ENCODE measurements at regions not wholly inside any gene's neighbourhood (a gene's known extent, or its start where the extent isn't known, plus 50 kb on each side); places are given as distances from the start of the nearest gene placed in this dataset.
A peak's percentile ranks its signal among the peaks of the same experiment; 100 is the strongest.

DNA sequence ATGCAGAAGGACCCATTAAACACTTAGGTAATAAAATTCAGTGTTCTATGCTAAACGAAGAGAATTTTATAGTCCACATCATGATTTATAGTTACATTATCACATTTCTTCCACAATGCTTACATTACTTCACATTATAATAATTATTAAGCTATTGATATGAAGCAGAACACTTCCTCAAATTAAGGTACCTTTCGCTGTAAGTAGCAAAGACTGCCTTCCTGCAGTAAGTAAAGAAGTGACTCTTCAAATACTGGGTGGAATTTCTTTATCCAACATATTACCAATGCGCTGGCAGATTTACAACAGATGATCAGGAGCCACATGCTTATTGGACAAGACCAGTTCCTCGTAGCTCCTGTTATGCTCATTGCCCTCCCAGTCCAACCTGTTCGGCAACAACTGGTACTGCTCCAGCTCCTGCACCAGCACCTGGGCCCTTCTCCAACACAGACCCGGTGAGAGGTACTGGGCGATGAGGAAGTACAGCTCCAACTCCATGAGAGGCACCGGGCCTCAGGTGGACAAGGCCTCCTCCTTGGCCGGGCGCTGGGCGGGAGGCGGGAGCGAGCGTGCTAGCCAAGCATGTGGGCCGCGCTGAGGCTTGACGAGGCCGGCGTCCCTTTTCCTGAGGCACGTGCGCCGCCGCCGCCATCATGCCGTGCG is 210.7 kb upstream of the ATP2B1 start:
- Histone ChIP-seq H3K27me3 (no peaks in the 10 kb centered on the region), H3K4me1 (peaks cover 0 to 19% (median 0%) of the 10 kb centered on the region in 10 experiments; a peak in 3 of 20 replicates), H3K36me3 (no peaks in the 10 kb centered on the region), H3K9me3 (replicated peaks in 1 of 11) (peaks cover 0 to 4% (median 0%) of the 10 kb centered on the region in 11 experiments; a peak in 1 of 22 replicates), H4K20me1 (no peaks in the 10 kb centered on the region), H3K27ac (no peak overlapping the region), H3K4me3 (no peak overlapping the region), H3K9ac (no peak overlapping the region), H3K4me2 (no peak overlapping the region)
- TF ChIP-seq Cebpa-rat (IDR thresholded peaks at IDR 0.05), result no peak

- H3K27me3 ChIP-seq, result no peaks in the 10 kb centered on the region
- H3K4me1 ChIP-seq, result peaks cover 0 to 13% (median 0%) of the 10 kb centered on the region in 10 experiments; a peak in 2 of 20 replicates
- no peak for TF ChIP-seq Cebpa-rat (IDR thresholded peaks at IDR 0.05)
- no peaks in the 10 kb centered on the region for H3K36me3 ChIP-seq
- H3K4me2 ChIP-seq, result peak overlapping the region in 1 of 11 experiments; percentile 20; a peak in 1 of 22 replicates
- H3K4me3 ChIP-seq, result no peak overlapping the region
- no peak overlapping the region for H3K9ac ChIP-seq
- H4K20me1 ChIP-seq, result no peaks in the 10 kb centered on the region
- H3K27ac ChIP-seq, result no peak overlapping the region
- peaks cover 0 to 4% (median 0%) of the 10 kb centered on the region in 11 experiments; a peak in 1 of 22 replicates for H3K9me3 ChIP-seq (replicated peaks in 1 of 11)
These were observed 209.7 kb upstream of the ATP2B1 start for GRCh38 chr12:89918172-89918846.

DNA sequence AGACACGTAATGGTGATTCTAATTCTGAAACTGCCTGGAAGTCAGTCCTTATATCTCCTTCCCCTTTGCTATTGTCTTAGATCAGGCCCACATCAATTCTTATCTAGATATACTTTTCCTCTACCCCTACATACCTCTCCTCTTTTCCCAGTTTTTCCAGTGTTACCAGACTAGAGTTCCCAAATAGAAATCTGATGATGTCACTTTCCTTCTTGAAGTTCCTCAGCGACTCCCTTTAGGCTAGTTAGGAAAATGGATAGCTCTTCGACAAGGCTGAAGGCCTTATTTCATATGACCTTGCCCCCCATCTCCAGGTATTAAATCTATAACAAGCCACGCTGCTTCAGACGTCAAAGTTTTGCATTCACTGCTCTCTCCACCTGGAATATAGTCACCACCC is 201.1 kb upstream of the ATP2B1 start:
- H3K9ac ChIP-seq, result no peak overlapping the region
- H3K9me3 ChIP-seq (replicated peaks in 1 of 11), result peaks cover 0 to 15% (median 4%) of the 10 kb centered on the region in 11 experiments; a peak in 4 of 22 replicates
- no peaks in the 10 kb centered on the region for H3K36me3 ChIP-seq
- H4K20me1 ChIP-seq, result no peaks in the 10 kb centered on the region
- H3K27ac ChIP-seq, result no peak overlapping the region
- H3K4me1 ChIP-seq, result no peaks in the 10 kb centered on the region
- H3K4me3 ChIP-seq, result no peak overlapping the region
- H3K4me2 ChIP-seq, result no peak overlapping the region
- no peak for TF ChIP-seq Cebpa-rat (IDR thresholded peaks at IDR 0.05)
- no peaks in the 10 kb centered on the region; a peak in 1 of 22 replicates for H3K27me3 ChIP-seq

DNA sequence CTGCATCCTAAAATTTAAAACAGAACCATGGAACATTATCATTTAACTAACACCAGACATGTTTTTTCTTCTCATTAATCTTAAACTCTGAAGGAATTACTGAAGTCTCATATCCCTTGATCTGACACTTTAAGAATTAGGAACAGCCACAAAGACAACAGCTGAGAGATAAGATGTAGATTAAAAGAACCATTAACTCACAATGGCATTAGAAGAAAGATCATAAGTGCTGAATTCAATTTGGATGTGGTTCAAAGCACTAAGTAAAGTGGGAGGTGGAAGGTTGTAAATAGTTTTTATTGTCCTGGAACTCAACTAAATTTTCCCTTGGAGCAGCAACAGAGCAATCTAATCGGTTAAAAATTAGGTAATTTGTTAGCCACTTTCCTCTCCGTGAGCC is 199.0 kb upstream of the ATP2B1 start:
- H3K36me3 ChIP-seq, result no peaks in the 10 kb centered on the region
- TF ChIP-seq Cebpa-rat (IDR thresholded peaks at IDR 0.05), result no peak
- peaks cover 0 to 2% (median 0%) of the 10 kb centered on the region in 10 experiments; a peak in 2 of 20 replicates for H3K4me1 ChIP-seq
- H3K9ac ChIP-seq, result no peak overlapping the region
- H3K4me2 ChIP-seq, result no peak overlapping the region
- peaks cover 0 to 12% (median 1%) of the 10 kb centered on the region in 11 experiments; a peak in 3 of 22 replicates for H3K9me3 ChIP-seq (replicated peaks in 1 of 11)
- H3K27ac ChIP-seq, result no peak overlapping the region
- H3K27me3 ChIP-seq, result no peaks in the 10 kb centered on the region; a peak in 1 of 22 replicates
- H4K20me1 ChIP-seq, result no peaks in the 10 kb centered on the region
- H3K4me3 ChIP-seq, result no peak overlapping the region

DNA sequence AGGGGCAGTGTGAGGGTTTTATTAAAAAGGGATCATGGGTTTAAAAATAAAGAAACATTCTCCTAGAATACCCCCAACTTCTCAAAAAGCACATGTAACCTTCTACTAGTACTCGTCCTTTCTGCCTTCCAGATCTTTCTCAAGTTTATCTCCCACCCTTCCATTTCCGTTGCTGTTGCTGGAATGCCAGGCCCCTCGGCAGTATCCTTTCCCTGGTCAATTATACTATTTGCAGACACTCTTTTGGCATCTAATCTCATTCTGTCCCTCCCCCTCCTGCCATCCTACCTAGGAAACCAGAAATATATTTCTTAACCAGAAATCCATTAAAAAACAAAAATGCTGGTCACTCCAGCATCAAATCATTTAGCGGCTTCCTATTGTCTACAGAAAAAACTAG is 198.2 kb upstream of the ATP2B1 start:
- no peaks in the 10 kb centered on the region for H3K36me3 ChIP-seq
- no peaks in the 10 kb centered on the region; a peak in 1 of 22 replicates for H3K27me3 ChIP-seq
- no peaks in the 10 kb centered on the region for H4K20me1 ChIP-seq

DNA sequence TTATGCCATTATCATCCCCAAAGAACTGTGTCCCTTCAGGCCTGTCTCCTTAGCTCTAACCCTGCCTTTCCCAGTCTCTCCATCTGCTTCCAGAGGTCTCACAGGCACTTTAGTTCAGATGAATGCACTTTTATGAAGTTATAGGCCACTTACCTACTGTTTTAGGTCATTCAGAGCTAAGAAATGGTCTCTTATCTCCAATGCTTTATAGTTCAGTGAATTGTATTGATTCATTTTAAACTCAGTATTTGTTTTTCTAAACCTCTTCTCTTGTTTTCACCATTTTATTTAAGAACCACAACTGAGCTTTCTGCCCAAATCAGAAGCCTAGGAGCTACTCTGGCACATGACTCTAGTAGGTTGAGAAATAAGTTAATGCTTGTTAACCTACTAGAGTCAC is 197.5 kb upstream of the ATP2B1 start:
- TF ChIP-seq Cebpa-rat (IDR thresholded peaks at IDR 0.05), result no peak
- H3K9me3 ChIP-seq (replicated peaks in 1 of 11), result no peaks in the 10 kb centered on the region
- H3K36me3 ChIP-seq, result no peaks in the 10 kb centered on the region
- no peak overlapping the region for H3K9ac ChIP-seq
- H3K27me3 ChIP-seq, result no peaks in the 10 kb centered on the region; a peak in 1 of 22 replicates
- H3K4me3 ChIP-seq, result no peak overlapping the region
- H3K27ac ChIP-seq, result no peak overlapping the region
- no peaks in the 10 kb centered on the region for H4K20me1 ChIP-seq
- H3K4me2 ChIP-seq, result no peak overlapping the region
- H3K4me1 ChIP-seq, result peaks cover 0 to 15% (median 0%) of the 10 kb centered on the region in 10 experiments; a peak in 5 of 20 replicates

More for the DNA sequence above, 198.2 kb upstream of the ATP2B1 start:
- H3K9me3 ChIP-seq (replicated peaks in 1 of 11), result peaks cover 0 to 4% (median 0%) of the 10 kb centered on the region in 11 experiments; a peak in 3 of 22 replicates
- H3K4me1 ChIP-seq, result peaks cover 0 to 10% (median 0%) of the 10 kb centered on the region in 10 experiments; a peak in 5 of 20 replicates
- no peak overlapping the region for H3K4me2 ChIP-seq
- H3K27ac ChIP-seq, result no peak overlapping the region
- no peak overlapping the region for H3K4me3 ChIP-seq
- H3K9ac ChIP-seq, result no peak overlapping the region
- no peak for TF ChIP-seq Cebpa-rat (IDR thresholded peaks at IDR 0.05)

GRCh38 chr12:89901906-89902642 is 193.4 kb upstream of the ATP2B1 start:
- Histone ChIP-seq H3K36me3 (no peaks in the 10 kb centered on the region), H3K4me3 (no peak overlapping the region), H3K4me2 (peak overlapping the region in 2 of 11 experiments; percentile 11 to 47; a peak in 2 of 22 replicates), H4K20me1 (no peaks in the 10 kb centered on the region), H3K27ac (no peak overlapping the region), H3K4me1 (peaks cover 0 to 15% (median 0%) of the 10 kb centered on the region in 10 experiments; a peak in 5 of 20 replicates), H3K9ac (no peak overlapping the region), H3K9me3 (replicated peaks in 1 of 11) (no peaks in the 10 kb centered on the region), H3K27me3 (no peaks in the 10 kb centered on the region)
- TF ChIP-seq Cebpa-rat (IDR thresholded peaks at IDR 0.05), result no peak

GRCh38 chr12:89901319-89901718 is 192.7 kb upstream of the ATP2B1 start:
- TF ChIP-seq Cebpa-rat (IDR thresholded peaks at IDR 0.05), result no peak
- Histone ChIP-seq H3K36me3 (no peaks in the 10 kb centered on the region), H3K9me3 (replicated peaks in 1 of 11) (no peaks in the 10 kb centered on the region), H4K20me1 (no peaks in the 10 kb centered on the region), H3K4me2 (no peak overlapping the region), H3K27me3 (no peaks in the 10 kb centered on the region), H3K4me1 (peaks cover 0 to 15% (median 0%) of the 10 kb centered on the region in 10 experiments; a peak in 5 of 20 replicates), H3K9ac (no peak overlapping the region), H3K4me3 (no peak overlapping the region), H3K27ac (no peak overlapping the region)

GRCh38 chr12:89899651-89900050 is 191.0 kb upstream of the ATP2B1 start:
- Histone ChIP-seq H3K36me3 (no peaks in the 10 kb centered on the region), H3K27me3 (no peaks in the 10 kb centered on the region), H3K9me3 (replicated peaks in 1 of 11) (no peaks in the 10 kb centered on the region), H3K9ac (no peak overlapping the region), H3K4me1 (peaks cover 0 to 15% (median 0%) of the 10 kb centered on the region in 10 experiments; a peak in 5 of 20 replicates), H3K4me3 (no peak overlapping the region), H3K27ac (no peak overlapping the region), H3K4me2 (no peak overlapping the region), H4K20me1 (no peaks in the 10 kb centered on the region)
- TF ChIP-seq Cebpa-rat (IDR thresholded peaks at IDR 0.05), result no peak

Data from BLaER1 treated with 17β-estradiol and CSF1 and Interleukin-3, amounts not matched to agents 10 nM and 100 nM (cell line).